Esophagus mucosa (tissue), 1 donor: ENCODE measurements at regions not wholly inside any gene's neighbourhood (a gene's known extent, or its start where the extent isn't known, plus 50 kb on each side); places are given as distances from the start of the nearest gene placed in this dataset.

Experiments used
- ATAC-seq: fragments of 200-7000 bp; cut with Tn5 transposase; one replicate; pipeline ENCODE4 v1.9.1; 2020
- donor health status: DM: yes; HTN: yes; CAD: no.

DNA sequence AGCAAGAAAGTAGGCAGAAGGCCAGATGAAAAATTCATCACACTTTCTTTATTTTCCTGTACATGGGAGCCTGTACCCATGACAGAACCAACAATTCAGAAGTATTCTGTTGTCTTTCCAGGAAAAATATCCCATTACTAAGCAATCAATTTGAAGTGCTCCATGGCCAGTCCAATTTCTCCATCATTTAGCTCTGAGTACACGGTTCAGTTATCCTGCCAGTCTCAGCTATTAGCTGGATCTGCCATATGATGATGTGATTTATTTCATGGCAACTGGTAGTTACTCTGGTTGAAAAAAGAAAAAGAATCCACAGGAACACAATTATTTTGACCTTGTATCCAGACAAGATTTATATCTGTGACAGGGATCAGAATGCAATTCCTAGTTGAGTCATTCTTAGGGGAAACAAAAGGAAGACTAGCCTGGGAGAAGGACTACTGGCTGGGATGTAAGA, 70.6 kb upstream of the GORAB start:
- no peak for ATAC-seq

DNA sequence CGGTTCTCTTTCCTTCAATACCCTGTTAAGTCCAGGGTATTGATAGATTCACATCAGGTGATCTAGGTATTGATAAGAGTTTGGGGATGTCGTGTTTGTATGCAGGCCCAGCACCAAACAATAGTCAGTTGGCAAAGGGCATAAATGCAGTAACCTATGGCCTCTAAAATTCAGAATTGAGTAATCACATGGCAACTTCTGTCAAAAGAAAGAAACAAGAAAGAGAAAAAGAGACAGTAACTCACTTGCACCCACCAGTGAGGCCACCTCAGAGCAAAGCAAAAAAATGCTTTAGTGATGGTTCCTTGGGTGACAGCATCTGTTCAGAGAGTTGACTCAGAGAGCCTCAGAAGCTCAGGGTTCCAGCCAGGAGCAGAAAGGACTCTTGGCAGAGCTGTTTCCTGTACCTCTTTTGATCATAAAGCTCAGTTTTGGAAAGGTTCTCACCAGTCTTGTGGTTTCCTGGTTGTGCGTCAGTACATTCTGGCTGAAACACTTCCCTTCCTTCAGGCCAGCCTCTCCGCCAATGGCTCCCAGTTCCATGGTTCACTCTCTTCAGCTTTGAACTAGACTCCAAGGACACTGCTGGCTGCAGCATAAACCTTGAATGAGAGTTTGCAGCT, 70.1 kb upstream of the GORAB start:
- no peak for ATAC-seq

DNA sequence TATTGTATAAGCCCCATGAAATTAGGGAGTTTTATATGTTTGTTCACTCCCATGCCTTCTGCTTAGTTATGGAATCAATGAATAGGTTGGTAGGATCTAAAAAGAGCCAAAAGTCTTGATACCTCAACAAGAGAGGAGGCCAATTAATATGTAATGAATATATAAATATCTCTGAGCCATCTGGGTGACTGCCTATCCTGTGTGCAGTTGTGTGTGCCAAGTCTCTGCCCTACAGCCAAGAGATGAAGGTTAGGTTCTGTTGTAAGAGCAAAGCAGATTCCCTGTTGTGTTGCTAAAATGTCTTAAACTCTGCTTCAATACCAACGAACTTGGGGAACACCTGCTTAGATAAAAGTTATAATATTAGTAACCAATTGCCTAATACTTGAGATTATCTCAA, 61.8 kb upstream of the GORAB start:
- no peak for ATAC-seq

DNA sequence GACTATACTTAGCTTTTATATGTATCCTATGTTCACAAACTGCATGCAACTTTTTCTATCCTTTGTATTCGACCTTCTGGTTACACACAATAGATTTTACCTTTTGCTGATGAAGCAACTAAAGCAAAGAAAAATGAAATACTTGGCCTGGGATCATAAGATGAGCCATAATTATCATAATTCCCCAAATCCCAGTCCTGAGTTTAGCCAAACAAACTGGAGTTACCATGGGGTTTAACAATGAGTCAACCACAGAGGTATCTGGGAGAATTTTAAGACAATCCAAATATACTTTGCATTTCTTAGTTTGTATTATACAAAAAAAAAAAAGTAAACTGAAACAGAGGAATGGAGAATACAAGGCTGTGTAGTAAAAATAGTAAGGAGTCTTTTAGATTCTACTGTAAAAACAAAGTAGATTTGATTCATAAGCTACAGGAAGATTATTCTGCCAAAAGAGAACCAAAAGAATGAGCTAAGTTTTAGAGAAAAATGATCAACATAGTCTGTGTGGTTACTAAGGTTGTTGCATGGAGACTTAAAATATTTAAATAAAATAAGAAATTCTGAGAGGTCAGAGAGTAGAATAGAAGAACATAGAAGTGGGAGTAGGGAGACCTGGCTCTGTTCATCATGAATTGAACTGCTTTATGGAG, 60.4 kb upstream of the GORAB start:
- no peak for ATAC-seq

DNA sequence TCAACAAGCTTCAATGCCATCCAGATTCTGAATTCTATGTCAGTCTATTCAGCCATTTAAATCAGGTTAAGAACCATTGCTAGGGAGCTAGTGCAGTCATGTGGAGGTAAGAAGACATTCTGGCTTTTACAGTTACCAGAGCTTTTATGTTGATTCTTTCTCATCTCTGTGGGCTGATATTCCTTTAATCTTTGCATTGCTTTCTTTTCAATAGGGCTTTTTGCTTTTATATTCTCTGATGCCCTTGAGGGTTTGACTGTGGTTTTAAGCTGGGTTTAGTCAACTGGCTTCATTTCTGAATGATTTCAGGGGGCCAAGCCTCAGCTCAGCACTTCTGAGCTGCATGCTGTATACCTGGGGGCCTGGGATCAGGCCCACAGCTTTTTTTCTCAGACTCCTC, 51.0 kb upstream of the GORAB start:
- no peak for ATAC-seq
